ENCODE measurements at regions not wholly inside any gene's neighbourhood (a gene's known extent, or its start where the extent isn't known, plus 50 kb on each side); places are given as distances from the start of the nearest gene placed in this dataset.

- no peak for DNase-seq
Measured at GRCh38 chr6:137692806-137693205, 174.3 kb upstream of the TNFAIP3 start.

- no peak for DNase-seq
Measured at GRCh38 chr6:137693711-137694110, 173.3 kb upstream of the TNFAIP3 start.

GRCh38 chr6:137696765-137697164 lies 170.3 kb upstream of the TNFAIP3 start:
- no peak for DNase-seq

GRCh38 chr6:137697267-137697938 lies 169.7 kb upstream of the TNFAIP3 start:
- DNase-seq, result no peak

- DNase-seq, result no peak
Measured at GRCh38 chr6:137698636-137699030, 168.4 kb upstream of the TNFAIP3 start.

- DNase-seq, result no peak
Measured at GRCh38 chr6:137699031-137699683, 167.9 kb upstream of the TNFAIP3 start.

GRCh38 chr6:137700161-137700560 lies 166.9 kb upstream of the TNFAIP3 start:
- DNase-seq, result no peak

GRCh38 chr6:137700751-137701477 lies 166.1 kb upstream of the TNFAIP3 start:
- DNase-seq, result no peak

GRCh38 chr6:137701942-137702341 lies 165.1 kb upstream of the TNFAIP3 start:
- no peak for DNase-seq

- DNase-seq, result no peak
Measured at GRCh38 chr6:137702791-137703424, 164.2 kb upstream of the TNFAIP3 start.

- no peak for DNase-seq
Measured at GRCh38 chr6:137704802-137705159, 162.3 kb upstream of the TNFAIP3 start.

GRCh38 chr6:137705160-137706082 lies 161.6 kb upstream of the TNFAIP3 start:
- peak; percentile 75 for DNase-seq

- no peak for DNase-seq
Measured at GRCh38 chr6:137706083-137706750, 160.8 kb upstream of the TNFAIP3 start.

- peak; percentile 18 for DNase-seq
Measured at GRCh38 chr6:137707038-137707589, 159.9 kb upstream of the TNFAIP3 start.

- DNase-seq, result peak; percentile 82
Measured at GRCh38 chr6:137707590-137708360, 159.3 kb upstream of the TNFAIP3 start.

GRCh38 chr6:137708481-137708880 lies 158.6 kb upstream of the TNFAIP3 start:
- no peak for DNase-seq

GRCh38 chr6:137709424-137710236 lies 157.4 kb upstream of the TNFAIP3 start:
- DNase-seq, result peak; percentile 7

GRCh38 chr6:137711972-137712371 lies 155.1 kb upstream of the TNFAIP3 start:
- no peak for DNase-seq

GRCh38 chr6:137712587-137712986 lies 154.5 kb upstream of the TNFAIP3 start:
- DNase-seq, result no peak

GRCh38 chr6:137715589-137716045 lies 151.4 kb upstream of the TNFAIP3 start:
- peak; percentile 17 for DNase-seq
